22Rv1 (cell line): ENCODE measurements at regions not wholly inside any gene's neighbourhood (a gene's known extent, or its start where the extent isn't known, plus 50 kb on each side); places are given as distances from the start of the nearest gene placed in this dataset.

ENCODE experiments used
- H3K27ac ChIP-seq: fragments of 450-650 bp; 2 replicates; pipeline ENCODE4 v1.5.1; 2017
- ZFX ChIP-seq: fragments of 450-650 bp; IDR thresholded peaks from 2 replicates; pipeline ENCODE4 v1.6.1; 2017; ENCODE audit warnings: antibody characterized with exemption, borderline replicate concordance
- TF ChIP-seq, protein P1 (sequence below): fragments of 450-650 bp; IDR thresholded peaks from 2 replicates; pipeline ENCODE4 v1.5.1; 2017; ENCODE audit warnings: mild to moderate bottlenecking

DNA sequence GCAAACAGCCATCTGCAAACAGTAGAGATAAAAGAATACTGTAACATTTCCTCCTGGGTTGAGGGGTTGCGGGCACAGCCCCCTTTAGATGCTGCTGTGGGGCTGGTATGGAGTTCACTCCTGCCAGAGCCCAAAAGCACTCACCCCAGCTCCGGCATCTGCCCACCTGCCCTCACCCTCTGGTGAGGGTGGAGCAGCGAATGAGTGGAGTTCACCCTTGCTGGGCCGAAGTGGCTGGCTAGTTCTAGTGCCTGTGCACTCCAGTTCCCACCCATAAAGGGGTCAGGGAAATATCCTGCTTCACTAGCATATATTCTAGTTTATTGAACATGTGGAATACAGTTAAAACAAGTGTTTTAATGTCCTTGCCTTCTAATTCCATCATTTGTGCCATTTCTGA is 209.7 kb upstream of the SGO1 start:
- TF ChIP-seq, protein P1, sequence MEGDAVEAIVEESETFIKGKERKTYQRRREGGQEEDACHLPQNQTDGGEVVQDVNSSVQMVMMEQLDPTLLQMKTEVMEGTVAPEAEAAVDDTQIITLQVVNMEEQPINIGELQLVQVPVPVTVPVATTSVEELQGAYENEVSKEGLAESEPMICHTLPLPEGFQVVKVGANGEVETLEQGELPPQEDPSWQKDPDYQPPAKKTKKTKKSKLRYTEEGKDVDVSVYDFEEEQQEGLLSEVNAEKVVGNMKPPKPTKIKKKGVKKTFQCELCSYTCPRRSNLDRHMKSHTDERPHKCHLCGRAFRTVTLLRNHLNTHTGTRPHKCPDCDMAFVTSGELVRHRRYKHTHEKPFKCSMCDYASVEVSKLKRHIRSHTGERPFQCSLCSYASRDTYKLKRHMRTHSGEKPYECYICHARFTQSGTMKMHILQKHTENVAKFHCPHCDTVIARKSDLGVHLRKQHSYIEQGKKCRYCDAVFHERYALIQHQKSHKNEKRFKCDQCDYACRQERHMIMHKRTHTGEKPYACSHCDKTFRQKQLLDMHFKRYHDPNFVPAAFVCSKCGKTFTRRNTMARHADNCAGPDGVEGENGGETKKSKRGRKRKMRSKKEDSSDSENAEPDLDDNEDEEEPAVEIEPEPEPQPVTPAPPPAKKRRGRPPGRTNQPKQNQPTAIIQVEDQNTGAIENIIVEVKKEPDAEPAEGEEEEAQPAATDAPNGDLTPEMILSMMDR: no peak
- no peak for TF ChIP-seq ZFX
- H3K27ac ChIP-seq: no peak overlapping the region

DNA sequence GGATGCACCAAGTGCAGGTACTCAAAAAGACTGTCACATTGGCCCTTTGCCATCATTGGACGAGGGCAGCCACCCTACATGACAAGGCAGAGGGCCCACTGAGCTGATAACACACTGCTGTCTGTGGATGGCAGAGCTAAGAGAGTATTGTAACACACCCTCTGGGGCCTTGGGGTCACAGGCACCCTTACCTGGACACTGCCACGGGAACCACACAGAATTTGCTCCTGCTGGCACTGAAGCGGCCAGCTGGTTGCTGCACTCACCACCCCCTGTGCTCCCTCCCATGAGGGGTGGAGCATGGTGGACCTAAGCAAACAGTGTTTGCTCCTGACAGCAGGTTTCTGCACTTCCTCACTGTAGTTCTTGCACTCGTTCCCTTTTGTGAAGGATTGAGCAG is 208.2 kb upstream of the SGO1 start:
- TF ChIP-seq, protein P1: no peak
- TF ChIP-seq ZFX: no peak
- no peak overlapping the region for H3K27ac ChIP-seq

DNA sequence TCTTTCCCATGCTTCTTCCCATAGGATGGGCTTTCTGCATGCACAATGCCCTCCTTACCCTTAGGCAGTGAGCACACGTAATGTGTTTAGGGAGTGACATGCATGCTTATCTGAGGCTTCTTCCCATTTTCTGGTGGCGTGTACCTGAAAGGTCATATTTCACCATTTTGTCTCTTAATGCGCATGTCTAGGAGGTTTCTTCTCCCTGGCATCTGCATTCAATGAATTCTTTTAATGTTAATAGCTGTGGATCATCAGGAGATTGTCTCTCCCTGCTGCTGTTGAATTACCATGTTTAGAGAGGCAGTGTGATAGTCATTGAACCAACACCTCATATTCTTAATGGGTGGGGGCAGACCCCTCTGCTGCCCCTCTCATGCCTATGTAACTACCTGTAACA is 205.6 kb upstream of the SGO1 start:
- no peak for TF ChIP-seq ZFX
- TF ChIP-seq, protein P1: no peak
- no peak overlapping the region for H3K27ac ChIP-seq

DNA sequence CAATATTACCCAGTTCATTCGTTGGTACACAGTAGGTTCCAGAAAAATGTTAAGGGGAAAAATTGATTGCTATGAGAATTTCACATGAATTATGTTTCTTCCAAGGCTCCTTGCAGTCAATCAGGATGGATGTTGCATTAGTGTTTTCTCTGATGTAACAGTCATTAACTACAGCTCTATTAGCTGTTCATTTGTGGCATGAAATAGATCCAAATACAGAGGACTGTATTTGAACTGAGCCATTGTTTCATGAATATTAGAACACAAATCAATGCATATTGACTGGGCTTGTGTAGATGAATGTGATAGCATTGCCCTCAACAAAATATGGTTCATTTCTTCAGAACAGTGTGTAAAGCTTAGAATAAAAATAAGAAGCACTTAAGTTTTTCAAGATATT is 203.0 kb upstream of the SGO1 start:
- TF ChIP-seq, protein P1: no peak
- no peak for TF ChIP-seq ZFX
- no peak overlapping the region for H3K27ac ChIP-seq

DNA sequence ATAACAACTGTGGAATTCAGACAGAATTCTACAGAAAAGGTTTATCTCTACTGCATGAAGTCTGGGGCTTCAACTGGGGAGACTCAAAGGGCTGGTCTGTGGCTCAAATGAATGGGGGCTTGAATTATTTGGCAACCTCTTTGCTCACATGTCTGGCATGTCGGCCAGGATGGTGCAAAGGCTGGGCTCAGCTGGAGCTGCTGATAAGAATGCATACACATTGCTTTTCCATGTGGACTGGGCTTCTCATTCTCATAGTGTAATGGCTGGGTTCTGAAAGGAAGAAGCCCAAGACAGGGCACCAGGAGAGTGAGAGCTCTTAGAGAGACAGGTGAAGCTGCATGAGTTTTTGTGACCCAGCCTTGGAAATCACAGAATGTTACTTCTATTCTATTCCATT is 194.3 kb upstream of the SGO1 start:
- TF ChIP-seq ZFX: no peak
- TF ChIP-seq, protein P1: no peak
- no peak overlapping the region for H3K27ac ChIP-seq

DNA sequence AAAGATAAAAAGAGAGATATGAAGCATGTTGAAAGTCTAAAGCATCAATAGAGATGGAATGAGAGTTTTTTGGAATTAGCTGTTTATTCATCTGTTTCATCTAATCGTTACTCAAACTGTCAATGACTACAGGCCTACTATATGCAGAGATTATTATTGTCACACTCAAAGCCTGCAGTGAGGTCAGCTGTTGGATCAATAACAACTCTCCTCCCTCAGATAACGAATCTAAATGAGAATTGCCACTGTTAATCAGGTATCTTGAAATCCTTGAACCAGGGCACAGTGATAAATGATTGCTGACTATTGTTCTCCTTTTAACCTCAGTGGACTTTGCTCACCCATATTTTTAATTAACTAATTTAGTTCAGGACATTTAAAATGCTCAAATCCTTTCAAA is 192.3 kb upstream of the SGO1 start:
- H3K27ac ChIP-seq: no peak overlapping the region
- TF ChIP-seq, protein P1: no peak
- TF ChIP-seq ZFX: no peak

DNA sequence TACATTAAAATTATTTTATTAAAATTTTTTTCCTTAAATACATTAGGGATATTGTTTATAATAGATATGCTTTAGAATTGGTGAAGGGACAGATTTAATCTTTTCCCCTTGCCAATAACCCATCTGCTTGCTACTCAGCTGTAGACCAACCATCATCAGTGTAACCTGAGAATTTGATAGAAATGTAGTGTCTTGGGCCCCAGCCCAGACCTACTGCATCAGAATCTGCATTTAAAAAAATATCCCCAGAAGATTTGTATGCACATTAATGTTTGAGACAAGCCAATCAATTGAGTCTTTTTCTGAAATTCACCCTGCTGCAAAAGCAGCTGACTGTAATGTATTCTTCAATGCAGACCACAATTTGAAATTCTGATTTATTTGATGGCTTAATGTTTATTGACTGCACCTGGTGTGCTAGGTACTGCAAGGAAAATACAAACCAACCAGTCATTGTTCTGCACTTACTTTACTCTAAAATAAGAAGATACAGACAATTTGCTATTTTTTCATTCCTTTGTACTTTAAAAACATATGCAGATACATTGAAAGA is 190.7 kb upstream of the SGO1 start:
- H3K27ac ChIP-seq: no peak overlapping the region
- TF ChIP-seq ZFX: no peak
- TF ChIP-seq, protein P1: no peak
